ENCODE measurements at regions not wholly inside any gene's neighbourhood (a gene's known extent, or its start where the extent isn't known, plus 50 kb on each side); places are given as distances from the start of the nearest gene placed in this dataset.

- TF ChIP-seq POLR2A (IDR thresholded peaks at IDR 0.05) (no peak), CTCF (IDR thresholded peaks at IDR 0.05) (no peak)
- Histone ChIP-seq H3K27ac (no peak overlapping the region), H3K36me3 (replicated peaks in 1 of 2) (no peaks in the 10 kb centered on the region), H3K27me3 (no peaks in the 10 kb centered on the region), H3K9me3 (replicated peaks in 1 of 3) (no peaks in the 10 kb centered on the region), H3K4me3 (no peak overlapping the region), H3K4me1 (replicated peaks in 1 of 2) (no peaks in the 10 kb centered on the region)
- intact Hi-C loops (cut with DNase I), result no loop called here
- 85 to 97% (median 93%) methylated on average over 4 of the region's 4 CpGs for WGBS, 4 donors
- DNase-seq, result no peak
Measured at GRCh38 chr15:70172566-70173225, 75.0 kb upstream of the TLE3 start.

DNA sequence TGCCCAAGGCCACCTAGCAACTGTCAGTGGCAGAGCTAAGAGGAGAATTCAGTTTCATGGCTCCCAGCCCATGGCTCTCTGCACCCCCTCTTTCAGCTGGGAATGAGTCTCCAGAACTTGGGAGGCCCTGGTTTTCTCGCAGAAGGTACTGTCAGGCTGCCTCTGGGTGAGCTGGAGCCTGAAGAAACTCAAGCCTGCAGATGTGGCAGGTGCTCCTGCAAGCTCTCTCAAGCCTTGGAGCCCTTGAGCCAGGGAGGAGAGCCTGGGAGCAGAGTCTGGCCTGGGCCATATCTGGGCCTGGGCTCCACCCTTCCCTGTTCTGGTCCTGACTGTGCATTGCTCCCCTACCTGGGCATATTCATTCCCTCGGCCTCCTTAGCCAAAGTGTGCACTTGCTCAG lies 74.4 kb upstream of the TLE3 start:
- intact Hi-C loops (cut with DNase I), result no loop called here
- DNase-seq, result no peak
- WGBS, 4 donors, result 86 to 100% (median 93%) methylated on average over 1 to 2 of the region's 2 CpGs
- Histone ChIP-seq H3K4me1 (replicated peaks in 1 of 2) (peaks cover 0 to 1% of the 10 kb centered on the region in 2 donors), H3K27ac (no peak overlapping the region), H3K36me3 (replicated peaks in 1 of 2) (no peaks in the 10 kb centered on the region), H3K4me3 (no peak overlapping the region), H3K27me3 (no peaks in the 10 kb centered on the region), H3K9me3 (replicated peaks in 1 of 3) (no peaks in the 10 kb centered on the region)
- TF ChIP-seq CTCF (IDR thresholded peaks at IDR 0.05) (no peak), POLR2A (IDR thresholded peaks at IDR 0.05) (no peak)

DNA sequence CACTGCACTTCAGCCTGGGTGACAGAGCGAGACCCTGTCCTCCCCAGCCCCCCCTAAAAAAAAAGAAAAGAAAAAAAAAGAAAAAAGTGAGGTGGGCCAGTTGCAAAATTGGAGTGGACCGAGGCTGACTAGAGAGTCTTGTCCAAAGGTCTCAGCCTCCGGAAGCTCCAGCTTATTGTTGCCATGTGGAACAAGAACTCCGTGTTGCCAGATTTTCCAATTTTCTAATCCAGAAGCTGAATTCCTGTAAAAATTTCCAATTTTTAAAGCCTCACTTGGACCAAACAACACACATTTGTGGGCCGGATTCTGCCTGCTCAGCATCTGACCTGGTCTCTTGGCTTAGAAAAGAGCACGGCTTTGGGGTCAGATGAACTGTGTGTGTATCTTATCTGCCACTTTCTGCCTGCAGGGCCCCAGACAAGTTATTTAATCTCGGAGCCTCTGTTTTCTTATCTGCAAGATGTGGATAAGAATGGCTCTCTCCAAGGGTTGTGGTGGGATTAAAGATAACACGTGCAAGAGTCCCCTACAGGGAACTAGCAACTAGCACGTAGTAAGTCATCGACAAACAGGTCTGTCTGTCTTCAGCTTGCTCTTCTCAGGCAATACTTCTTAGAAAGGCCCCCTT lies 73.7 kb upstream of the TLE3 start:
- H3K4me3 ChIP-seq, result no peak overlapping the region
- peak in 1 of 7 donors; percentile 9 for DNase-seq
- no peaks in the 10 kb centered on the region for H3K9me3 ChIP-seq (replicated peaks in 1 of 3)
- WGBS, 4 donors, result 71 to 82% (median 79%) methylated on average over 10 of the region's 10 CpGs
- TF ChIP-seq POLR2A (IDR thresholded peaks at IDR 0.05) (no peak), CTCF (IDR thresholded peaks at IDR 0.05) (no peak)
- H3K36me3 ChIP-seq (replicated peaks in 1 of 2), result no peaks in the 10 kb centered on the region
- no peaks in the 10 kb centered on the region for H3K27me3 ChIP-seq
- H3K4me1 ChIP-seq (replicated peaks in 1 of 2), result peaks cover 5 to 9% of the 10 kb centered on the region in 2 donors
- intact Hi-C loops (cut with DNase I), result no loop called here
- no peak overlapping the region for H3K27ac ChIP-seq

- intact Hi-C loops (cut with DNase I), result no loop called here
- H3K9me3 ChIP-seq (replicated peaks in 1 of 3), result no peaks in the 10 kb centered on the region
- no peak overlapping the region for H3K27ac ChIP-seq
- no peak overlapping the region for H3K4me3 ChIP-seq
- peaks cover 5 to 20% of the 10 kb centered on the region in 2 donors for H3K4me1 ChIP-seq (replicated peaks in 1 of 2)
- peak in 1 of 7 donors; percentile 5 for DNase-seq
- no peak for TF ChIP-seq CTCF (IDR thresholded peaks at IDR 0.05)
- no peak for TF ChIP-seq POLR2A (IDR thresholded peaks at IDR 0.05)
- no peaks in the 10 kb centered on the region for H3K27me3 ChIP-seq
- 87 to 97% (median 94%) methylated on average over 8 to 10 of the region's 10 CpGs for whole genome bisulfite sequencing, 4 donors
- H3K36me3 ChIP-seq (replicated peaks in 1 of 2), result no peaks in the 10 kb centered on the region
Measured at GRCh38 chr15:70170096-70170699, 72.5 kb upstream of the TLE3 start.
